ENCODE measurements at regions not wholly inside any gene's neighbourhood (a gene's known extent, or its start where the extent isn't known, plus 50 kb on each side); places are given as distances from the start of the nearest gene placed in this dataset.

GRCh38 chr13:85413664-85414063 is 385.6 kb downstream of the SLITRK6 start:
- TF ChIP-seq CTCF (conservative IDR thresholded peaks at IDR 0.05): no peak
- no peak overlapping the region for H3K27ac ChIP-seq

GRCh38 chr13:85412448-85412847 is 386.8 kb downstream of the SLITRK6 start:
- no peak overlapping the region for H3K27ac ChIP-seq
- no peak for TF ChIP-seq CTCF (conservative IDR thresholded peaks at IDR 0.05)

- TF ChIP-seq CTCF (conservative IDR thresholded peaks at IDR 0.05): no peak
Measured at GRCh38 chr13:85411591-85411990, 387.6 kb downstream of the SLITRK6 start.

GRCh38 chr13:85408415-85408814 is 390.8 kb downstream of the SLITRK6 start:
- H3K27ac ChIP-seq: no peak overlapping the region
- TF ChIP-seq CTCF (conservative IDR thresholded peaks at IDR 0.05): no peak

More at GRCh38 chr13:85411591-85411990, 387.6 kb downstream of the SLITRK6 start:
- H3K27ac ChIP-seq: no peak overlapping the region

GRCh38 chr13:85406269-85406975 is 392.8 kb downstream of the SLITRK6 start:
- TF ChIP-seq CTCF (conservative IDR thresholded peaks at IDR 0.05): no peak

GRCh38 chr13:85405316-85405897 is 393.8 kb downstream of the SLITRK6 start:
- no peak for TF ChIP-seq CTCF (conservative IDR thresholded peaks at IDR 0.05)
- H3K27ac ChIP-seq: no peak overlapping the region

More at GRCh38 chr13:85406269-85406975, 392.8 kb downstream of the SLITRK6 start:
- H3K27ac ChIP-seq: no peak overlapping the region

GRCh38 chr13:85386424-85386823 is 412.8 kb downstream of the SLITRK6 start:
- no peak for TF ChIP-seq CTCF (conservative IDR thresholded peaks at IDR 0.05)
- H3K27ac ChIP-seq: no peak overlapping the region

All from VCaP (cell line).